ENCODE measurements at regions not wholly inside any gene's neighbourhood (a gene's known extent, or its start where the extent isn't known, plus 50 kb on each side); places are given as distances from the start of the nearest gene placed in this dataset.

- no peak overlapping the region for H3K27ac ChIP-seq
Measured at GRCh38 chr7:52465216-52465615, 570.2 kb upstream of the POM121L12 start.

GRCh38 chr7:52463341-52463740 lies 572.1 kb upstream of the POM121L12 start:
- no peaks in the 10 kb centered on the region for H3K27me3 ChIP-seq (replicated peaks)
- in situ Hi-C loops (cut with HindIII; ENCODE audit: low pct_ligation_motif_present, low sequenced_read_pairs): no loop called here
- H3K27ac ChIP-seq: no peak overlapping the region
- no peak for DNase-seq
- no peaks in the 10 kb centered on the region for H3K36me3 ChIP-seq (replicated peaks)
- no peak overlapping the region for H3K4me3 ChIP-seq (ENCODE audit: low read depth, low read length)
- no peak for TF ChIP-seq CTCF (IDR thresholded peaks at IDR 0.05; ENCODE audit: low read depth, low read length, missing control alignments)

More at GRCh38 chr7:52465216-52465615, 570.2 kb upstream of the POM121L12 start:
- Histone ChIP-seq H3K36me3 (replicated peaks) (no peaks in the 10 kb centered on the region), H3K4me3 (ENCODE audit: low read depth, low read length) (no peak overlapping the region), H3K27me3 (replicated peaks) (no peaks in the 10 kb centered on the region)
- no peak for DNase-seq
- no peak for TF ChIP-seq CTCF (IDR thresholded peaks at IDR 0.05; ENCODE audit: low read depth, low read length, missing control alignments)
- in situ Hi-C loops (cut with HindIII; ENCODE audit: low pct_ligation_motif_present, low sequenced_read_pairs): no loop called here

DNA sequence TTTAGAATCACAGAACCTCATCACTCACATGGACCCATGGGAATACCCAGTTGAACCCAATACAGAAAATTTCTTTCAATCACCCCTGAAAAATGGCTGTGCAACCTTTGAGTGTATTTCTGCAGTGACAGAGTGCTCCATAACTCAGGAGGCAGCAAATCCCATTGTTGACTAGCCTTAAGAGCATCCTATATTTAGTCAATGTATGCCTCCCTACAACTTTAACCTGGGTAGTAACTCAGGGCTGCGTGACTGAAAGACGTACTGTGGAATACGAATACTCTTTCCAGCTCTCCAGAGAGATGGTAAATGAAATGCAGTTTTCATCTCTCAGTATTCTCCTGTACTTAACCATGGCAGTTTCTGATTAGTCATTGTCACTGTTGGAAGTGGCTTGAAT lies 573.0 kb upstream of the POM121L12 start:
- H3K27me3 ChIP-seq (replicated peaks): no peaks in the 10 kb centered on the region
- no peak overlapping the region for H3K4me3 ChIP-seq (ENCODE audit: low read depth, low read length)
- no peaks in the 10 kb centered on the region for H3K36me3 ChIP-seq (replicated peaks)
- TF ChIP-seq CTCF (IDR thresholded peaks at IDR 0.05; ENCODE audit: low read depth, low read length, missing control alignments): no peak
- in situ Hi-C loops (cut with HindIII; ENCODE audit: low pct_ligation_motif_present, low sequenced_read_pairs): no loop called here
- H3K27ac ChIP-seq: no peak overlapping the region
- no peak for DNase-seq

GRCh38 chr7:52455571-52455970 lies 579.9 kb upstream of the POM121L12 start:
- in situ Hi-C loops (cut with HindIII; ENCODE audit: low pct_ligation_motif_present, low sequenced_read_pairs): no loop called here
- DNase-seq: no peak
- no peak for TF ChIP-seq CTCF (IDR thresholded peaks at IDR 0.05; ENCODE audit: low read depth, low read length, missing control alignments)
- H3K36me3 ChIP-seq (replicated peaks): no peaks in the 10 kb centered on the region
- H3K4me3 ChIP-seq (ENCODE audit: low read depth, low read length): no peak overlapping the region
- no peaks in the 10 kb centered on the region for H3K27me3 ChIP-seq (replicated peaks)
- H3K27ac ChIP-seq: no peak overlapping the region

DNA sequence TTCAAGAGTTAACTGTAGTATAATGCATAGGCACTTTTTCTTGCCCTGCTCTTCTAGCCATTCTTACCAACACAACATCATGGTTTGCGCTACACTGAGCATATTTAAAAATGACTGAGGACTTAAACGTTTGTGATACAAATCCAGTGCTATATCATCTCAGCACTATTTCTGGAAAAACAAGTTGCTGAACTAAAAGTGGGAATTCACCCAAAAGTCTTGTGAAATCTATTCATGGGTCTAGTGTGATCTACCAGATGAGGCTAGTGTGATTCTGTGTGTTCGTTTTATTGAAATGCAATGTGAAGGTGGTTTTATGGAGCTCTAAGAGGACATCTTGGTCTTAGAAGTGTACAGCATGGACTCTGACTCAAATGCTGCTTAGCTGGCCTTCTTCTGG lies 584.6 kb upstream of the POM121L12 start:
- Histone ChIP-seq H3K4me3 (ENCODE audit: low read depth, low read length) (no peak overlapping the region), H3K27ac (no peak overlapping the region), H3K36me3 (replicated peaks) (no peaks in the 10 kb centered on the region), H3K27me3 (replicated peaks) (no peaks in the 10 kb centered on the region)
- no peak for TF ChIP-seq CTCF (IDR thresholded peaks at IDR 0.05; ENCODE audit: low read depth, low read length, missing control alignments)
- in situ Hi-C loops (cut with HindIII; ENCODE audit: low pct_ligation_motif_present, low sequenced_read_pairs): no loop called here
- no peak for DNase-seq

DNA sequence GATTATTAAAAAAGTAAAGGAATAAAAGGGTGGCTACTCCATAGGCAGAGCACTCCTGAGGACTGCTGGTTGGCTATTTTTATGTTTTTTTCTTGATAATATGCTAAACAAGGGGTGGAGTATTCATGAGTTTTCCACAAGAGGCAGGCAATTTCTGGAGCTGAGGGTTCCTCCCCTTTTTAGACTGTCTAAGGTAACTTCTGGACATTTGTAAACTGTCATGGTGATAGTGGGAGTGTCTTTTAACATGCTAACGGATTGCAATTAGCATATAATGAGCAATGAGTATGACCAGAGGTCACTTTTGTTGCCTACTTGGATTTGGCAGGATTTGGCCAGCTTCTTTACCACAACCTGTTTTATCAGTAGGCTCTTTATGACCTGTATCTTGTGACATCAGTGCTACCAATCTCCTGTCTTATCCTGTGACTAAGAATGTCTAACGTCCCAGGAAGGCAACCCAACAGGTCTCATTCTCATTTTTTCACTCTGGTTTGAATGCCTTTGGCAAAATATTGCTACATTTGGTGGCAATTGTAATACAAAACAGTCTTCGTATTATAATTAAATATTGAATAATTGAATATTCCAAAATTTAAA lies 587.8 kb upstream of the POM121L12 start:
- no peak for DNase-seq
- Histone ChIP-seq H3K36me3 (replicated peaks) (no peaks in the 10 kb centered on the region), H3K27ac (no peak overlapping the region), H3K27me3 (replicated peaks) (no peaks in the 10 kb centered on the region), H3K4me3 (ENCODE audit: low read depth, low read length) (no peak overlapping the region)
- in situ Hi-C loops (cut with HindIII; ENCODE audit: low pct_ligation_motif_present, low sequenced_read_pairs): no loop called here
- TF ChIP-seq CTCF (IDR thresholded peaks at IDR 0.05; ENCODE audit: low read depth, low read length, missing control alignments): no peak

Measured in brain microvascular endothelial cell (primary cell).